Mesenchymal stem cell (in vitro differentiated cells and primary cell): ENCODE measurements at regions not wholly inside any gene's neighbourhood (a gene's known extent, or its start where the extent isn't known, plus 50 kb on each side); places are given as distances from the start of the nearest gene placed in this dataset.

ENCODE experiments used
- DNase-seq: peaks from one replicate; pipeline ENCODE4 v3.0.0-alpha.2; 2013
- H2AFZ ChIP-seq: one replicate; pipeline ENCODE4 v1.6.1; 2013; ENCODE audit warnings: low read depth, mild to moderate bottlenecking, control low read depth, inconsistent platforms, low read length, moderate library complexity
- H2AK5ac ChIP-seq: 2 replicates; pipeline ENCODE4 v1.6.1; 2013; ENCODE audit warnings: low read length, moderate library complexity, mild to moderate bottlenecking, inconsistent platforms; ENCODE audit not compliant: severe bottlenecking
- H2BK120ac ChIP-seq: one replicate; pipeline ENCODE4 v1.6.1; 2013; ENCODE audit warnings: low read depth, mild to moderate bottlenecking, inconsistent platforms, low read length, moderate library complexity
- H2BK12ac ChIP-seq, 2 experiments: one replicate each; pipeline ENCODE4 v1.6.1; 2013; ENCODE audit warnings: inconsistent platforms in 2 of 2, low read length in 2 of 2, mild to moderate bottlenecking in 2 of 2, moderate library complexity in 2 of 2, control low read depth in 1 of 2
- H2BK15ac ChIP-seq: one replicate; pipeline ENCODE4 v1.6.1; 2013; ENCODE audit warnings: mild to moderate bottlenecking, low read depth, inconsistent platforms; ENCODE audit not compliant: poor library complexity, severe bottlenecking
- H2BK5ac ChIP-seq: 2 replicates; pipeline ENCODE4 v1.6.1; 2013; ENCODE audit warnings: low read depth, mild to moderate bottlenecking, low read length, control low read depth, inconsistent platforms; ENCODE audit not compliant: poor library complexity, severe bottlenecking
- H3K14ac ChIP-seq, 2 experiments: one replicate each; pipeline ENCODE4 v1.6.1; 2013; ENCODE audit warnings: inconsistent platforms in 2 of 2, low read length in 2 of 2, control low read depth in 1 of 2, mild to moderate bottlenecking in 1 of 2, moderate library complexity in 1 of 2
- H3K18ac ChIP-seq, 2 experiments: one replicate each; pipeline ENCODE4 v1.6.1; 2013; ENCODE audit warnings: inconsistent platforms in 2 of 2, low read length in 2 of 2, control low read depth in 1 of 2, low read depth in 1 of 2, mild to moderate bottlenecking in 1 of 2
- H3K23ac ChIP-seq, 2 experiments: one replicate each; pipeline ENCODE4 v1.6.1; 2013; ENCODE audit warnings: inconsistent platforms in 2 of 2, low read length in 2 of 2, mild to moderate bottlenecking in 2 of 2, moderate library complexity in 2 of 2, control low read depth in 1 of 2
- H3K27ac ChIP-seq: 2 replicates; pipeline ENCODE4 v1.5.1; 2013; ENCODE audit warnings: mild to moderate bottlenecking, moderate library complexity, low read length, control low read depth, inconsistent platforms; ENCODE audit not compliant: poor library complexity, severe bottlenecking
- H3K27me3 ChIP-seq, 2 experiments: 2 replicates each; pipeline versions ENCODE4 v1.6.1 to v1.7.0; 2013; ENCODE audit warnings: low read length in 2 of 2, mild to moderate bottlenecking in 2 of 2, moderate library complexity in 2 of 2, control low read depth in 1 of 2, inconsistent platforms in 1 of 2; ENCODE audit not compliant: control insufficient read depth in 1 of 2, insufficient read depth in 1 of 2
- H3K36me3 ChIP-seq, 2 experiments: 2 replicates each; pipeline versions ENCODE4 v1.6.1 to v1.7.0; 2013; ENCODE audit warnings: low read length in 2 of 2, control low read depth in 1 of 2, inconsistent platforms in 1 of 2, low read depth in 1 of 2, mild to moderate bottlenecking in 1 of 2; ENCODE audit not compliant: insufficient read depth in 2 of 2, control insufficient read depth in 1 of 2
- H3K4ac ChIP-seq, 2 experiments: one replicate each; pipeline ENCODE4 v1.6.1; 2013; ENCODE audit warnings: inconsistent platforms in 2 of 2, low read length in 2 of 2, mild to moderate bottlenecking in 2 of 2, moderate library complexity in 2 of 2, control low read depth in 1 of 2, low read depth in 1 of 2
- H3K4me1 ChIP-seq: 2 replicates; pipeline ENCODE4 v1.6.1; 2013; ENCODE audit warnings: low read depth, low read length, control low read depth; ENCODE audit not compliant: control insufficient read depth, insufficient read depth
- H3K4me2 ChIP-seq: 2 replicates; pipeline ENCODE4 v1.6.1; 2013; ENCODE audit warnings: low read length, mild to moderate bottlenecking, inconsistent platforms; ENCODE audit not compliant: poor library complexity, severe bottlenecking
- H3K4me3 ChIP-seq, 2 experiments: 2 replicates each; pipeline versions ENCODE4 v1.5.1 to v1.7.0; 2013; ENCODE audit warnings: low read length in 2 of 2, mild to moderate bottlenecking in 2 of 2, control low read depth in 1 of 2, low read depth in 1 of 2; ENCODE audit not compliant: insufficient read depth in 1 of 2
- H3K79me1 ChIP-seq: replicated peaks from 2 replicates; pipeline ENCODE4 v1.6.1; 2013; ENCODE audit warnings: mild to moderate bottlenecking, control low read depth, low read length, inconsistent platforms; ENCODE audit not compliant: poor library complexity, severe bottlenecking
- H3K9ac ChIP-seq: 2 replicates; pipeline ENCODE4 v1.7.0; 2013; ENCODE audit warnings: mild to moderate bottlenecking, low read length, moderate library complexity
- H3K9me3 ChIP-seq: 2 replicates; pipeline ENCODE4 v1.7.0; 2013; ENCODE audit warnings: mild to moderate bottlenecking, low read length; ENCODE audit not compliant: control insufficient read depth
- H4K8ac ChIP-seq: one replicate; pipeline ENCODE4 v1.6.1; 2013; ENCODE audit warnings: inconsistent platforms, mild to moderate bottlenecking, low read length, moderate library complexity
- H4K91ac ChIP-seq: one replicate; pipeline ENCODE4 v1.6.1; 2013; ENCODE audit warnings: mild to moderate bottlenecking, low read length, inconsistent platforms
- WGBS: methylation state at CpG from one replicate; pipeline ENCODE4 v1.1.7; 2013; ENCODE audit warnings: mixed read lengths; 5-methylcytosine and 5-hydroxymethylcytosine counted together

- H2BK5ac ChIP-seq, result no peak overlapping the region
- no peaks in the 10 kb centered on the region for H3K9me3 ChIP-seq
- H3K4me2 ChIP-seq, result no peak overlapping the region
- WGBS, result 93% methylated on average over 2 of the region's 2 CpGs
- no peak overlapping the region for H2BK15ac ChIP-seq
- H2BK12ac ChIP-seq, result no peak overlapping the region
- no peak overlapping the region for H3K27ac ChIP-seq
- no peak overlapping the region for H3K14ac ChIP-seq
- no peak overlapping the region for H3K18ac ChIP-seq
- H3K79me1 ChIP-seq, result no peaks in the 10 kb centered on the region
- no peak overlapping the region for H3K4ac ChIP-seq
- no peak overlapping the region for H2AFZ ChIP-seq
- no peaks in the 10 kb centered on the region for H3K36me3 ChIP-seq
- DNase-seq, result no peak
- H3K9ac ChIP-seq, result no peak overlapping the region
- H3K4me3 ChIP-seq, result no peak overlapping the region
- no peaks in the 10 kb centered on the region for H3K4me1 ChIP-seq
- H2BK120ac ChIP-seq, result no peak overlapping the region
- H3K23ac ChIP-seq, result no peak overlapping the region
- no peaks in the 10 kb centered on the region for H3K27me3 ChIP-seq
- H2AK5ac ChIP-seq, result no peak overlapping the region
- H4K8ac ChIP-seq, result no peak overlapping the region
- H4K91ac ChIP-seq, result no peak overlapping the region
Measured at GRCh38 chr14:41378526-41378925, 228.2 kb upstream of the LRFN5 start.

GRCh38 chr14:41377932-41378331, 228.7 kb upstream of the LRFN5 start:
- Histone ChIP-seq H3K14ac (no peak overlapping the region), H3K4ac (no peak overlapping the region), H4K91ac (no peak overlapping the region), H3K4me3 (no peak overlapping the region), H3K9ac (no peak overlapping the region), H3K18ac (no peak overlapping the region), H3K27me3 (no peaks in the 10 kb centered on the region), H3K79me1 (no peaks in the 10 kb centered on the region), H2BK120ac (no peak overlapping the region), H3K4me2 (no peak overlapping the region), H2AK5ac (no peak overlapping the region), H3K27ac (no peak overlapping the region), H4K8ac (no peak overlapping the region), H2AFZ (no peak overlapping the region), H2BK15ac (no peak overlapping the region), H2BK5ac (no peak overlapping the region), H3K4me1 (no peaks in the 10 kb centered on the region), H3K9me3 (no peaks in the 10 kb centered on the region), H2BK12ac (no peak overlapping the region), H3K36me3 (no peaks in the 10 kb centered on the region), H3K23ac (no peak overlapping the region)
- DNase-seq, result no peak
- WGBS, result 100% methylated on average over 1 of the region's 2 CpGs

GRCh38 chr14:41374092-41374491, 232.6 kb upstream of the LRFN5 start:
- no peak overlapping the region for H2BK12ac ChIP-seq
- no peak overlapping the region for H2BK15ac ChIP-seq
- H4K91ac ChIP-seq, result no peak overlapping the region
- no peak overlapping the region for H3K23ac ChIP-seq
- no peak overlapping the region for H2BK5ac ChIP-seq
- no peak overlapping the region for H3K9ac ChIP-seq
- no peak for DNase-seq
- H3K4me2 ChIP-seq, result no peak overlapping the region
- no peaks in the 10 kb centered on the region for H3K9me3 ChIP-seq
- H3K14ac ChIP-seq, result no peak overlapping the region
- H3K4me1 ChIP-seq, result no peaks in the 10 kb centered on the region
- no peak overlapping the region for H2AK5ac ChIP-seq
- no peak overlapping the region for H3K4ac ChIP-seq
- 94% methylated on average over 3 of the region's 4 CpGs for WGBS
- H4K8ac ChIP-seq, result no peak overlapping the region
- no peak overlapping the region for H3K18ac ChIP-seq
- no peaks in the 10 kb centered on the region for H3K79me1 ChIP-seq
- H3K4me3 ChIP-seq, result no peak overlapping the region
- H3K27me3 ChIP-seq, result no peaks in the 10 kb centered on the region
- H2AFZ ChIP-seq, result no peak overlapping the region
- H3K36me3 ChIP-seq, result no peaks in the 10 kb centered on the region
- no peak overlapping the region for H2BK120ac ChIP-seq
- H3K27ac ChIP-seq, result no peak overlapping the region

- H4K8ac ChIP-seq, result no peak overlapping the region
- no peak overlapping the region for H2BK120ac ChIP-seq
- no peaks in the 10 kb centered on the region for H3K79me1 ChIP-seq
- no peak overlapping the region for H3K4me2 ChIP-seq
- 83% methylated on average over 1 of the region's 3 CpGs for WGBS
- no peaks in the 10 kb centered on the region for H3K9me3 ChIP-seq
- no peaks in the 10 kb centered on the region for H3K36me3 ChIP-seq
- peak; percentile 1 for DNase-seq
- no peak overlapping the region for H2BK5ac ChIP-seq
- H3K27ac ChIP-seq, result no peak overlapping the region
- H2AFZ ChIP-seq, result no peak overlapping the region
- H3K23ac ChIP-seq, result no peak overlapping the region
- no peaks in the 10 kb centered on the region for H3K27me3 ChIP-seq
- no peaks in the 10 kb centered on the region for H3K4me1 ChIP-seq
- H3K9ac ChIP-seq, result no peak overlapping the region
- no peak overlapping the region for H2BK12ac ChIP-seq
- no peak overlapping the region for H4K91ac ChIP-seq
- H3K14ac ChIP-seq, result no peak overlapping the region
- no peak overlapping the region for H3K4me3 ChIP-seq
- H2AK5ac ChIP-seq, result no peak overlapping the region
- H2BK15ac ChIP-seq, result no peak overlapping the region
- H3K18ac ChIP-seq, result no peak overlapping the region
- no peak overlapping the region for H3K4ac ChIP-seq
Measured at GRCh38 chr14:41362139-41362538, 244.5 kb upstream of the LRFN5 start.
